GM12892 (cell line): ENCODE measurements at regions not wholly inside any gene's neighbourhood (a gene's known extent, or its start where the extent isn't known, plus 50 kb on each side); places are given as distances from the start of the nearest gene placed in this dataset.
"Not testable (repeated sequence)": the region's sequence is repeated elsewhere in the genome, so short reads cannot be mapped to it uniquely, and the experiment has no call there.

ENCODE experiments used
- DNase-seq: peaks from one replicate; pipeline ENCODE4 v3.0.0; 2011; ENCODE audit not compliant: insufficient read length
- FAIRE-seq: peaks from 2 replicates; lab custom pipeline; 2011; peaks lifted over from hg19 to GRCh38; lab: Jason Lieb, UNC
- POLR2A ChIP-seq: IDR thresholded peaks from 2 replicates; pipeline ENCODE4 v1.6.1; 2011; ENCODE audit warnings: low read depth, low read length, control low read depth
- POLR2AphosphoS5 ChIP-seq: IDR thresholded peaks from 2 replicates; pipeline ENCODE4 v1.6.1; 2011; ENCODE audit warnings: low read depth, low read length, control low read depth
- TAF1 ChIP-seq: IDR thresholded peaks from 2 replicates; pipeline ENCODE4 v1.6.1; 2011; ENCODE audit warnings: low read depth, mild to moderate bottlenecking, control low read depth, low read length, borderline replicate concordance

DNA sequence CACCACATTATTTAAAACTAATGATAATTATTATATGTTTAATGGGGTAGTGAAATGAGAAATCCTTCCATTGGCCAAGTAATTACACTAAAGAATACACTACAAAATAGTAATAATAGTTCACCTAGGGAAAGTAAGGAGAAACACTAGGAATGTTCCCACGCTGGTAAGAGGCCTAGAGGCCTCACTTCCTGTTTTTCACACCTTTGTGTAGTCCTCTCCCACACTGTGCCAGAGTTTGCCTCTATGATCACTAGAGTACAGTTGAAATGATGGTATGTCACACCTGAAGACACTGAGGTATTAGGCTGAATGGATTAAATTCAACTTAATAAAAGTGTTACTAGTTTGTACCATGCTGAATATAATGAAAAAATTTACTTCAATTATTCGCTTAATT lies 1348.0 kb upstream of the ATXN8OS start:
- no peak for FAIRE-seq
- no peak for TF ChIP-seq POLR2A
- TF ChIP-seq TAF1: no peak
- no peak for TF ChIP-seq POLR2AphosphoS5

DNA sequence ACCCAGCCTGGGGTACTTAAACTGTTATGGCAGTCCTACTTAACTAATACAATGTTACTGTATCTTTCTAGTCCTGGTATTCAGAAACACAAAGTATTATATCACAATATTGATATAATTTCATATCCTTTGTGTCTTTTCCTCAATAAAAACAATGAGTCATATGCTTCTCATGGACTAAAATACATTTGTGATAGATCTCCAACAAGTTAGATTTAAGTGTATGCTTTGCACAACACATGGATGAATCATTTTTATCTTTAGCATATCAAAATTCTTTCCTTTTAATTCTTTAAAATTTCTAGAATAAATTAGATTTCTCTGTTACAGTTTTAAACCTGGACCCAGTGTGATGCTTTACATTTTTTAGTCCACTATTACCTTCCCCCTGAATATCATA lies 1357.8 kb upstream of the ATXN8OS start:
- no peak for FAIRE-seq
- TF ChIP-seq POLR2A: no peak
- TF ChIP-seq POLR2AphosphoS5: no peak
- TF ChIP-seq TAF1: no peak
- no peak for DNase-seq

More for the DNA sequence above, 1348.0 kb upstream of the ATXN8OS start:
- DNase-seq: no peak

DNA sequence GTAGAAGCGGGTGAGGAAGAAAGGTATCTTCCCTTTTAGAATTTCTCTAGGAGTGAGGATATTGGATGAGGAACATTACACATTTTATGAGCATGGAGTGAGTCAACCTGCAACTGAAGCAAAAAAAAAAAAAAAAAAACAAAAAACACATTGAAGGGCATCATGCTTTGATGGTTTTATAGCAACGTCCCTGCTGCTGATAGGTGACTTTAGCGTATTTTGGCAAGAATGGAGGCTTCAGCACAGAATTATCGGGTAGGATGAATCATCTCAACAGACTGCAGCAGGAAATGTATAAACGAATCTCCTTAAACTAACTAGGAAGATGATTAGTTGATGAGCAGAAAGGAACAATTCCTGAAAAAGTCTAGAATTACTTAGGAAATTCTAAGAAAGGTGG lies 1359.6 kb upstream of the ATXN8OS start:
- DNase-seq: no peak
- TF ChIP-seq POLR2AphosphoS5 (no peak), TAF1 (no peak)
- no peak for FAIRE-seq

GRCh38 chr13:68745502-68745901 lies 1362.1 kb upstream of the ATXN8OS start:
- no peak for DNase-seq

GRCh38 chr13:68736961-68737360 lies 1370.7 kb upstream of the ATXN8OS start:
- DNase-seq: no peak
- no peak for FAIRE-seq
- TF ChIP-seq POLR2A (no peak), TAF1 (no peak), POLR2AphosphoS5 (no peak)

More at GRCh38 chr13:68745502-68745901, 1362.1 kb upstream of the ATXN8OS start:
- no peak for FAIRE-seq
- no peak for TF ChIP-seq TAF1
- TF ChIP-seq POLR2AphosphoS5: no peak
- no peak for TF ChIP-seq POLR2A

DNA sequence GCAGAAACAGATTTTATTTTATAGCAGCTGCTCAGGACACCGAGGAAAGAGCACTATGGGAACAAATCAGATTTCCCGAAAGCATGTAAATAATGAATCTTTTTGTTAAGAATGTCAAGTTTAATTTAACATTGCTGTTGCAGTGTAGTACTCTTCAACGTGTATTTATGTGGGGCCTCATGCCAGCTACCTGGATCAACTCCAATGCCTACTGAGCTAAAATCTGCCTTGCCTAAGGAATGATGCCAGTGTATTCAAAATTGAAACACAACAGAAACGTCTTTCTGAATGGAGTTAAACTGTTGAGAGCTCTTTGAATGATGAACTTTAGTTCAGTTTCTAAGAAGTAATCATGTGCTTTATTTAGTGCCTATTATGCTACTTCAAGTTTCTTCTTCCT lies 1379.8 kb upstream of the ATXN8OS start:
- TF ChIP-seq POLR2A (no peak), POLR2AphosphoS5 (no peak), TAF1 (no peak)
- no peak for DNase-seq
- FAIRE-seq: no peak

DNA sequence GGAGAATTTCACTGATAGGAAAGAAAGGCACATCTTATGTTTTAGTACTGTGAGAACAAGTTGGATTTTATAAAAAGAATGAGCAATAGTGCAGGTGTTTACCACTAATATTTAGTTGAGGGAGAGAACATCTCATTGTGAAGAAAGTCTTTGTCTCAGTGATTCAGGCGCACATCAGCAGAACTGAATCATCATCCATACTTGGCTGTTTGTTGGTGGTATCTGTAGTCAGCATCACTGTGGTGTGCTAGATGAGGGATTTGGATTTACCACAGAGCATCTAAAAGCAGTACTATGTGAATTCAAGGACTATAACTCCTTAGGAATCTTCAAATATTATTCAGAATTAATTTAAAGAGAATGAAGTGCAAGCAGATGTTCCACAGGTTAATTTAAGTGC lies 1380.5 kb upstream of the ATXN8OS start:
- no peak for DNase-seq
- no peak for FAIRE-seq
- TF ChIP-seq POLR2A (no peak), TAF1 (no peak), POLR2AphosphoS5 (no peak)

- FAIRE-seq (no peak), DNase-seq (no peak)
- no peak for TF ChIP-seq POLR2AphosphoS5
- no peak for TF ChIP-seq TAF1
- no peak for TF ChIP-seq POLR2A
These were observed 1387.8 kb upstream of the ATXN8OS start for GRCh38 chr13:68719815-68720214.

GRCh38 chr13:68715651-68716050 lies 1392.0 kb upstream of the ATXN8OS start:
- DNase-seq: no peak
- TF ChIP-seq TAF1 (no peak), POLR2AphosphoS5 (no peak), POLR2A (no peak)
- FAIRE-seq: no peak

- FAIRE-seq (no peak), DNase-seq (no peak)
- TF ChIP-seq POLR2AphosphoS5: no peak
- no peak for TF ChIP-seq POLR2A
- TF ChIP-seq TAF1: no peak
These were observed 1393.3 kb upstream of the ATXN8OS start for GRCh38 chr13:68714292-68714691.

GRCh38 chr13:68713394-68713793 lies 1394.2 kb upstream of the ATXN8OS start:
- no peak for FAIRE-seq
- DNase-seq: no peak
- TF ChIP-seq TAF1 (no peak), POLR2A (no peak), POLR2AphosphoS5 (no peak)

- FAIRE-seq (no peak), DNase-seq (no peak)
- no peak for TF ChIP-seq TAF1
- no peak for TF ChIP-seq POLR2A
- no peak for TF ChIP-seq POLR2AphosphoS5
These were observed 1399.2 kb upstream of the ATXN8OS start for GRCh38 chr13:68708336-68708908.

GRCh38 chr13:68706044-68706443 lies 1401.6 kb upstream of the ATXN8OS start:
- DNase-seq, FAIRE-seq: not testable (repeated sequence)
